ENCODE measurements at regions not wholly inside any gene's neighbourhood (a gene's known extent, or its start where the extent isn't known, plus 50 kb on each side); places are given as distances from the start of the nearest gene placed in this dataset.

- Histone ChIP-seq H3K4me3 (no peak overlapping the region), H3K27ac (no peak overlapping the region), H3K36me3 (no peaks in the 10 kb centered on the region), H3K27me3 (no peaks in the 10 kb centered on the region), H3K4me1 (ENCODE audit: insufficient read depth) (no peaks in the 10 kb centered on the region), H3K9me3 (no peaks in the 10 kb centered on the region)
- intact Hi-C loops (cut with DNase I): no loop called here
- TF ChIP-seq CTCF (IDR thresholded peaks at IDR 0.05) (no peak), EP300 (IDR thresholded peaks at IDR 0.05) (no peak), POLR2A (IDR thresholded peaks at IDR 0.05) (no peak)
- WGBS, 3 donors: 31 to 38% (median 36%) methylated on average over 2 of the region's 2 CpGs
- DNase-seq: no peak
Measured at GRCh38 chr5:29277642-29278041, 1915.8 kb upstream of the CDH6 start.

DNA sequence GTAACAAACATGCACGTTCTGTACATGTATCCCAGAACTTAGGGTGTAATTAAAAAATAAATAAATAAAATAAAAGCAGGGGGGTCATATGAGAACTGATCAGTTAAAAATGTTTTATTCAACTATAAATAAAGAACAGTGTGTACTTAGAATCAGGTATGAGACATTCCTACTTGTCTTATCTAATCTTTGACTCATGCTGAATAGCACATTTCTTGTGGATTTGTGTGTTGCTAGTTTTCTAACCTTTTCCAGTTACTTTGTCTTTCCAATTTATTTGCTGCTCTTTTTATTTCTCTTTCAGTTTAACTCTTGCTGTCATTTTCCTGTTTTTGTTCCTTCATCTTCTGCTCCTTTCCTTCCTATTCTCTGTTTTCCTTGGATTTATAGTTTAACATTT lies 1917.1 kb upstream of the CDH6 start:
- WGBS, 3 donors: 81 to 95% (median 87%) methylated on average over 1 of the region's 1 CpG
- H3K27me3 ChIP-seq: no peaks in the 10 kb centered on the region
- no peaks in the 10 kb centered on the region for H3K9me3 ChIP-seq
- TF ChIP-seq POLR2A (IDR thresholded peaks at IDR 0.05) (no peak), EP300 (IDR thresholded peaks at IDR 0.05) (no peak), CTCF (IDR thresholded peaks at IDR 0.05) (no peak)
- no peak overlapping the region for H3K4me3 ChIP-seq
- H3K36me3 ChIP-seq: no peaks in the 10 kb centered on the region
- no peaks in the 10 kb centered on the region for H3K4me1 ChIP-seq (ENCODE audit: insufficient read depth)
- H3K27ac ChIP-seq: no peak overlapping the region
- intact Hi-C loops (cut with DNase I): no loop called here
- DNase-seq: no peak

DNA sequence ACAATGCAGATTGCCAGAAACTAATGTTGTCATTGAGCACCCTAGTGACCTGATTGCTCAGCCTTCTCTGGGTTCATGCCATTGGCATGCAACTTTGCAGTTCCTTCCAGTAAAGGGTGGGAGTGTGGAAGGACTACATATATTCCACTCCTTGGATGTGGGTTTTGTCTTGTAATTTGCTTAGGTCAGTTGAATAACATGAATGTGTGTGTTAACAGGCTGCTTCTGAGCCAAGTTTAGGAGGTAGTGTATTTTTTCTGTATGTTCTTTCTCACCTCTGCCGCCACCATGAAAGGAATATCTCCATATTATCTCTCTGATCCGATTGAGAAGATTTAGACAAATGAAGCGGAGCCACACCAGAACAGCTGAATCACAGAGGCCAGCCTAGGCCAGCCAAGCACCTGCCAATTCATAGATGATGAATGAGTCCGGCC lies 1929.6 kb upstream of the CDH6 start:
- TF ChIP-seq EP300 (IDR thresholded peaks at IDR 0.05): no peak
- no peak for TF ChIP-seq CTCF (IDR thresholded peaks at IDR 0.05)
- no peak for TF ChIP-seq POLR2A (IDR thresholded peaks at IDR 0.05)
- 69 to 80% (median 79%) methylated on average over 4 of the region's 4 CpGs for WGBS, 3 donors

GRCh38 chr5:29262339-29263123 lies 1931.0 kb upstream of the CDH6 start:
- no peaks in the 10 kb centered on the region for H3K27me3 ChIP-seq
- intact Hi-C loops (cut with DNase I): no loop called here
- no peak for DNase-seq
- WGBS, 3 donors: 59 to 77% (median 68%) methylated on average over 3 of the region's 3 CpGs
- TF ChIP-seq POLR2A (IDR thresholded peaks at IDR 0.05): no peak
- no peak for TF ChIP-seq CTCF (IDR thresholded peaks at IDR 0.05)
- no peak for TF ChIP-seq EP300 (IDR thresholded peaks at IDR 0.05)
- no peak overlapping the region for H3K4me3 ChIP-seq
- H3K9me3 ChIP-seq: no peaks in the 10 kb centered on the region
- H3K36me3 ChIP-seq: no peaks in the 10 kb centered on the region
- H3K27ac ChIP-seq: no peak overlapping the region
- no peaks in the 10 kb centered on the region for H3K4me1 ChIP-seq (ENCODE audit: insufficient read depth)

More for the DNA sequence above, 1929.6 kb upstream of the CDH6 start:
- Histone ChIP-seq H3K9me3 (no peaks in the 10 kb centered on the region), H3K27ac (no peak overlapping the region), H3K4me3 (no peak overlapping the region), H3K27me3 (no peaks in the 10 kb centered on the region), H3K4me1 (ENCODE audit: insufficient read depth) (no peaks in the 10 kb centered on the region), H3K36me3 (no peaks in the 10 kb centered on the region)
- DNase-seq: no peak
- intact Hi-C loops (cut with DNase I): no loop called here

All from ovary (tissue), 7 donors.